ENCODE measurements at regions not wholly inside any gene's neighbourhood (a gene's known extent, or its start where the extent isn't known, plus 50 kb on each side); places are given as distances from the start of the nearest gene placed in this dataset.

DNA sequence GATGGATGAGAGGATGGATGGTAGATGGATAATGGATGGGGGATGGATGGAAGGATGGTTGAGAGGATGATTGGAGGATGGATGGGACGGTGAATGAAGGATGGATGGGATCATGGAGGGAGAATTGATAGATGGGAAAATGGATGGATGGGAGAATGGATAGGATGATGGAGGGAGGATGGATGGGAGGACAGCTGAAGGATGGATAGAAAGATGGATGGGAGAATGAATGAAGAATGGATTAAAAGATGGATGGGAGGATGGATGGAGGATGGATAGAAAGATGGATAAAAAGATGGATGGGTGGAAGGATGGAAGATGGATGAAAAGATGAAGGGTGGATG, 218.3 kb upstream of the IER5L start:
- no peak for DNase-seq

DNA sequence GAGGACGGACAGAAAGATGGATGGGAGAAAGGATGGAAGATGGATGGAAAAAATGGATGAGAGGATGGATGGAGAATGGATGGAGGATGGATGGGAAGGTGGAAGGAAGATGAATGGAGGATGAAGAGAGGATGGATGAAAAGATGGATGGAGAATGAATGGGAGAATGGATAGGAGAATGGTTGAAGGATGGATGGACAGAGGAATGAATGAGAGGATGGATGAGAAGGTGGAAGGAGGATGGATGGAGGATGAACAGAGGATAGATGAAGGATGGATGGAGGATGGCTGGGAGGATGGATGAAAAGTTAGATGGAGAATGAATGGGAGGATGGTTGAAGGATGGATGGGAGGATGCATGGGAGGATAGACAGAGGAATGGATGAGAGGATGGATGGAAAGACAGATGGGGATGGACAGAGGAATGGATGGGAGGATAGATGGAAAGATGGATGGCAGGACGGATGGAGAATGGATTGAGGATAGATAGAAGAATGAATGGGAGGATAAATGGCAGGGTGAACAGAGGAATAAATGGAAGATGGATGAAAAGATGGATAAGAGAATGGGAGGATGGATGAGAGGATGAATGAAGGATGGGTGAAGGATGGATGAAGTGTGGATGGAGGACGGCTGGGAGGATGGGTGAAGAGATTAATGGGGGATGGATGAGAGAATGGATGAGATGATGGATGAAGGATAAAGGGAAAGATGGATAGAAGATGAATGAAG, 217.7 kb upstream of the IER5L start:
- no peak for DNase-seq

DNA sequence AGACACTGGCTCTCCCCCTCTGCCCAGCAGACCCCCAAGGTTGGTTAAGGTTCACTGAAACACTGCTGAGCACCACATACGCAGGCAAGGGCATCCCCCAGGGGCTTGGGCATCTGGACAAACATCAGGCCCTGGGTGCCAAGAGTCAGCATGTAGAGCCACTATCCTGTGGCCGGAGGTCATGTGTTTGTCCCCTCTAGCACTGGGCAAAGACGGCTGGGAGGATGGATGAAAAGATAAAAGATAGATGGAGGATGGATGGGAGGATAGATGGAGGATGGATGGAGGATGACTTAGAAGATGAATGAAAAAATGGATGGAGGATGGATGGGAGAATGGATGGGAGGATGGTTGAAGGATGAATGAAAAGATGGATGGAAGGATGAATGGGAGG, 216.8 kb upstream of the IER5L start:
- DNase-seq: no peak

DNA sequence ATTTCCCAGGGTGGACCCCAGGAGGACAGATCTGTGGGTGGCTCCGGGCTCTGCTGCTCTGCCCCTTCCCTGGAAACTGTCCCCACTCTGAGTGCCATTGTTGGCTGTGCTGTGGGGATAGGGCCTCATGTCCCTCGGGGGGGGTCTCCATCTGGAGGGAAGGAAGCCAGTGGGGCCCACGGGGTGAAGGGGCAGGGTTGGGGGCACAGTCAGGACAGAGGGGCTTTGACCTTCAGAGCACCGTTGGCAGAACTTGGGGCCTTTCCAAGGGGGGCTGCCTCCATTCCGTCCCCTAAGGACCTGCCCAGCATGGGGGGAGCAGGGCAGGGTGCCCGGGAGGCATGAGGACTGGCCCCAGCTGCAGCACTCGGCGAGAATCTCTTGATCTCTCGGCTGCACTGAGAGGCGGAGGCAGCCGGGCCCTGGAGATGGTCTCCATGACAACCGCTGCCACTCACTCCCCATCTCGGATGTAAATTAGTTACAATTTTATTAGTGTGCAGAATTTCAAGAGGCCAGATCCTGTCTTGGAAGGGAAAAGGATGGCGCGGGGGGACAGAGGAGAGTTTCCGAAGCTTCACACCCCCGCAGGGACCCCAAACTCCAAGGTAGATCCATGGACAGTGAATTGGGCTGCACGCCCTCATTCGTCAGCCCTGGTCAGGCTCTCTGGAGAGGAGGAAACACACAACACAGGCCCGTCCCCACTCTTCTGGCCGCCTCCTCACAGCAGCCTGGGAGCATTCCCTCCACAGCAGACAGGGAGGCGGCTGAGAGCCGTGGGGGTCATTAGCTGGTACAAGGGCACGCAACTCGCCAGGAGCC, 216.2 kb upstream of the IER5L start:
- DNase-seq: no peak

DNA sequence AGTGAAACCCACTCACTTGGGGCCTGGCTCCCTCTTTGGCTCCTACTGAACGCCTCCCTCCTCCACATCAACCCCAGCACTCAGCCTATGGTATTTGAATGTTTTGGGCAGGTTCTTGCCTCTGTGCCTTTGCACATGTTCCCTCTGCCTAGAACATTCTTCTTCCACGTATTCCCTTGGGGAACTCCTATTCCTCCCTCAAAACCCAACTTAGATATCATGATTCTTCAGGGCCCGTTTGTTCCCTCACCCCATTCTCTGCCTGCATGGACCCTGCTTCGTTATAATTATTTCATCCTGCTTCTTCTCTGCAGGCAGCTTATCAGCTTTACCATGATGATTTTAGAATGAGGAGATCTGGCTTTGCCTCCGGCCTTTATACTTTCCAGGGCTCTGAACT, 215.0 kb upstream of the IER5L start:
- no peak for DNase-seq

DNA sequence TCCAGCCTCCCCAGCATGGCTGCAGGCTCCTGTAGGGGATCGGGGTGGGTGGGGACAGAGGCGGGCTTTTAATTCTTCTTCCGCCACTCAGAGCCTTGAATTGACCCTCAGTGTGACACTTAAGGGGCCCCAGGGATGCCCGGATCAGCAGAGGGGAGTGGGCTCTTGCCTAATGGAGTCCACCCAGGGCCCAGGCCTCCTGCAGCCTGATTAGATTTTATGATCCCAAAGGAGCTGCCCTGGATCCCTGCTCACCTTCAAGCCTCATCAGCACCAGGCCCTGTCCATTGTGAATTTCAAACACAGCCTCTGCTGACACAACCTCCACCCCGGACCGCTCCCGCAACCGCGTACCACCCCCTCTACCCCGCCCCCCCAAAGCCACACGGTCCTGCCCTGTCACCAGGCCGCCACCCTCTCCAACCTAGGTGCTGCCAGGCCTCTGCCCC, 214.1 kb upstream of the IER5L start:
- DNase-seq: no peak

DNA sequence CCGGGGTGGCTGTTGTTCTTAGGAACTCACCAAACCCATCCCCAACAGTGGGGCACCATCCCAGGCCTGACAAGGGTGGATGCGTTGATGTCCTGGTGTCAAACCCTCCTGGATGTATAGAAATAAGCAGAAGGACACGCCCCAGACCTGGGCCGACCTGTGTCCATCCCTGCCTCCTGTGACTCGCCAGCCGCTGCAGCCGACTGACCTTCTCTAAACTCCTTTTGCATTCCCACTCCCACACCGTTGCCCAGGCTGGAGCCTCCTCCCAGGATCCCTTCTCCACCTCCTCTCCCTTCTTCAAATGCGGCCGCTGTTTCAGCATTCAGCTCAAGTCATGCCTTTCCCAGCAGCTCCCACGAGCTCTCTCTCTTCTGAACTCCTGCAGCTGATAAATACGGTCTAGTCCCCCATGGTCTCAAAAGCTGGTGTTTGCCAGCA, 213.2 kb upstream of the IER5L start:
- no peak for DNase-seq

DNA sequence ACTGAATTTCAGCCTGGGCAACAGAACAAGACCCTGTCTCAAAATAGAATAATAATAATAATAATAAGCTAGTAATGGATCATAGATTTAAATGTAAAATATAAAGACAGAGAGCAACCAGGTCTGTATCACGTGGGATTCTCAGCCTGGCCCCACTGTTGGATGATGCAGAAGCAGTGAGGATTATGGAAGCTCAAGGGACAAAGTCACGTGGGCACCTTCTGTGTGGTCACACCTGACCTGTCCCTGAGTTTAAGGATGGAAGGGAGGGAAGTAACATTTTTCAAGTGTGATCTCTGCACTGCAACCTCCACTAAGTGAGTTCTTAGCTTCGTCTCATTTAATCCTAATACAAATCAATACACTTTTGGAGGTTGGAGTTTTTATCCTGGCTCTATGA, 212.5 kb upstream of the IER5L start:
- no peak for DNase-seq

DNA sequence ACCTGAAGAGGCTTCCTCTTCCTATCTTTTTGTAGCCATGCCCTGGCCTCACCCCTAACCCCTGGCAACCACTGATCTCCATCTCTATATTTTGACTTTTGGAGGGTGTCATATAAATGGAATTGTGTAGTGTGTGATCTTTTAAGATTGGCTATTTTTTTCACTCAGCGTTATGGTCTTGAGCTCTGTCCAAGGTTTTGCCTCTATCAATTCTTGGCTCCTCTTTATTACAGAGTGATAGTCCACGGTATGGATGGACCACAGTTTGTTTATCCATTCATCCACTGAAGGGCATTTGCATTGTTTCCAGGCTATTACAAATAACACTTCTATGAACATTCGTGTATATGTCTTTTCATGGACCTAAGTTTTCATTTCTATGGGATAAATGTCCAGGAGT, 209.8 kb upstream of the IER5L start:
- DNase-seq: no peak

DNA sequence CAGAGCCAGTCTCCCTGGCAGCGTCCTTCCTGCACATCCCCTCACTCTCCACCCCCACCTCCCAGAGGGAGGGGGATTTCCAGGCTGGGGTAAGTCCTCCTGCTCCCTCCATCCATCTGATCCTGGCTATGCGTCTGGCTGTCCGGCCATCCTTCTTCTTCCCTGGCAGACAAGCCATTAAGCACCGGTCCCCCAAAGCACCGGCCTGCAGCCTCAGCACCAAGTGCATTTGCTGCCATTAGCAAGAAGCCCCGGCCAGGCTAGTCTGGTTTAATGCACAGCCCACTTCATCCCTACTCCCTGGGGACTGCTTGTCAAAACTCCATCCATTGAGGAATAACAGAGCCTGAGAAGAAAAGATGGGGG, 208.7 kb upstream of the IER5L start:
- DNase-seq: no peak

DNA sequence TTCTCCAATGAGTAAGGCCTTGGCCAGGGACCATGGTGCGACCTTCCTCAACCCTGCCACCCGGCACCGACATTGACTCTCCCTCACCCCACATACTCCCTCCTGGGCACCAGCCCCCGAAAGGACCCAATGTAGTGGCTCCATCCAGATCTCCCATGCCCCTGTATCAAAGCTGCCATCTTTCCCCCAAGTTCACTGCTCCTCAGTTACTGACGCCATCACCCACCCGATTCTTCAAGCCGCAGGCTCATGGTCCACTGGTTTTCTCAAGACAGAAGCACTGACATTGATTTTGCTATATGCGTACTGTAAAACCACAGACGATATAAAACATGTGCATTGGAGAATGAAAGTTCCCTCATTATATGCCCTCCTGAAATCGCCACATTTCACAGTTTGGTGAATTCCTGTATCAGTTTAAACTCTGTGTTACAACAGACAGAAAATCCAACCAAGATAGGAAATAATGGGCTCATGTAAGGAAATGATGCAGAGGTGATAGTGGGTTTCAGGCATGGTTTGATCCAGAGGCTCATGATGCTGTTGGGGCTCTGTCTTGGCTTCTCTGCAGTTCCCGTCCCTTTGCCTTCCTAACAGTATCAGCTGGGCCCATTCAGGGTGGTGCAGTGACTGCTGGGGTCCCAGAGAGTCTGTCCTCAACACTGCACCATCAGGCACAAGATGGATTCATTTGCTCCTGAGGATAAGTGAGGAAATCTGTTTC, 207.3 kb upstream of the IER5L start:
- DNase-seq: no peak

DNA sequence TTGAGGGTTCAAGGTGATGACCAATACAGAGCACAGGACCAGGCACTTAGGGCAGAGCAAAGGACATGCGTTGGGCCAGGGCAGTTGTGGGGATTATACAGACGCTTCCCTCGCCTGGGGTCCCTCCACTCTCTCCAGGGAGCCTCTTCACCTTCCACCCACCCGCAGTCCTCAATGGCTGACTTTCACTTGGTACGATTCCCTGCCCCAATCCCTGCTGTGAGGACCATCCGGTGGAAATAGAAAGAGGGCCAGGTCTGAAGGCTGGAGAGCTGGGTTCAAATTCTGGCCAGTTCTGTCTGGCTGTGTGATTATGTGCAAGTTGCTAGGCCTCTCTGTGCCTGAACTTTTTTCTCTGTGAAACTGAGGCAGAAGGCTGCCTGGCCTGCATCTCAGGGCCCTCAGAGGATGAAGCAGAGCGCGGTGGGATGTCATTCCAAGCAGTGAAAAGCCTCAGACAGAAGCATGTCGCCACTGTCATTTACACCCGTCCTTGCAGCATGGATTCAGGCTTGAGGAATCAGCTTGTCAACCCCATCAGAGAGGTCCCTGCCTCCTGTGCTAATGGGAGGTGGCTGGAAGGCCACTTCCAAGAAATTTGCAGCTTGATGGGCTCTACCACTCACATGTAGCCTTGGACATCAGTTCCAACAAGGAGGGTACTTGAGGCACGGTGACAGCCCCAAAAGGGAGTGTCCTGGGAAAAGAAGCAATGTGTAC, 206.6 kb upstream of the IER5L start:
- DNase-seq: no peak

DNA sequence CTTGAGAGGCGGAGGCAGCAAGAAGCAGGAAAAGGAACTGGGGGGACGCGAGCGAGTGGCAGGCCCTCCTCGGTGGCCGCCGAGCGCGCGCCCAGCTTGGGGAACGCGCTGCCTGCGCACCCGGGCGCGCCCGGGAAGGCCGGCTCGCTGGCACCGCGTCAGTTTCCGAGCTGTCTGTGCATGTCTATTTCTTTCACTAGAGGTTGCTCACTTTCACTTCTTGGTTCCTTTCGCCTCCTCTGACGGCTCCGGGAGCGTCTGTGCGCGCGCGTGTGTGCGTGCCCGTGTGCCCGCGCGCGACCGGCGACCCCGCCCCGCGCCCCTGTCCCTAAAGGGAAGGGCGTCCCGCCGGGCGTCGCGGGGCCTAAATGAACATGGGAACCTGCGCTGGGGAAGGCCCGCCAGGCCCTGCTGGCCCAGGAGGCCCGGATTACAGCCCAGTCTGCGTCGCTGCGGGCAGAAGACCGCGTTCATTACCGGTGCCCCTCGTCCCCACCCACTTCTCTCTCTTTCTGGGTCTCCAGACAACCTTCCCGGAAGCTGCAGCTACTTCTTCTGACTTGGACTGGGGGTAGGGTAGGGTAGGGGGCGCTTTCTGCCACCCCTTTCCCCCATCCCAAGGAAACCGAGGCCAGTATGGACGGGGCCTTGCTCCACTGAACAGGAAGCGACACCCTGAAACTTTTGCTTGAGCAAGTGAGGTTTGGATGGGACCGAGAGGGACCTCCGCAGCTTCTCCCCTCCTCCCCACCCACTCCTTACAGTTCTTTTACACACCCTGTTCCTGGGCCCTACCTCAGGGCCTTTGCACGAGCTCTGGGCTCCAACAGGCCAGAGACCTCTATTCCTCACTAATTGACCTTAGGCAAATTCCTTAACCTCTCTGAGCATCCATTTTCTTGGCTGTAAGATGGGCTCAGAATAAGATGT, 205.8 kb upstream of the IER5L start:
- peak; percentile 62 to 67 for DNase-seq

DNA sequence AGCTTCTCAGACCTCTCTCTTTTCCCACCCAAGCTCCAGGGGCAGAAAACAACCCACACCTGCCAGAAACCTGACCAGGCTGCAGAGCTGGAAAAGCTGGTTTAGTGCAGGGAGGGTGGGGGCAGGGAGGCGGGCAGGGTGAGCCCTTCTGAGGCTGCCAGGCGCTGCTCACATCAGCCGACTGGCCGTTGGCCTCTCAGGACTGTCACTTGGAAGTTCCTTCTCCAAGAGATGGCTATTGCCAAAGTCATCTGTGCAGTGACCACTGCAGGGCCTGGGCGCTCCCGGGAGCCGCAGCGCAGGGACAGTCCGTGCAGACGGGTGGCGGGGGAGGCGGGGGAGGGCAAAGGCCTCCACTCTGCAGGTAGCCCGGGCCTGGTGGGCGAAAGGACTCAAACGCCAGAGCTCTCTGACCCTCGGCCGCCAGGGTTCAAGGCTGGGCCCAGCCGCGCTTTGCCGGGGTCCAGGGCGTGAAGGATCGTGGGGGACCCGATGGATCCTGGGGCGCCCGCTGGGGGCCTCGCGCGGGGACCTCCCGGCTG, 205.0 kb upstream of the IER5L start:
- no peak for DNase-seq

DNA sequence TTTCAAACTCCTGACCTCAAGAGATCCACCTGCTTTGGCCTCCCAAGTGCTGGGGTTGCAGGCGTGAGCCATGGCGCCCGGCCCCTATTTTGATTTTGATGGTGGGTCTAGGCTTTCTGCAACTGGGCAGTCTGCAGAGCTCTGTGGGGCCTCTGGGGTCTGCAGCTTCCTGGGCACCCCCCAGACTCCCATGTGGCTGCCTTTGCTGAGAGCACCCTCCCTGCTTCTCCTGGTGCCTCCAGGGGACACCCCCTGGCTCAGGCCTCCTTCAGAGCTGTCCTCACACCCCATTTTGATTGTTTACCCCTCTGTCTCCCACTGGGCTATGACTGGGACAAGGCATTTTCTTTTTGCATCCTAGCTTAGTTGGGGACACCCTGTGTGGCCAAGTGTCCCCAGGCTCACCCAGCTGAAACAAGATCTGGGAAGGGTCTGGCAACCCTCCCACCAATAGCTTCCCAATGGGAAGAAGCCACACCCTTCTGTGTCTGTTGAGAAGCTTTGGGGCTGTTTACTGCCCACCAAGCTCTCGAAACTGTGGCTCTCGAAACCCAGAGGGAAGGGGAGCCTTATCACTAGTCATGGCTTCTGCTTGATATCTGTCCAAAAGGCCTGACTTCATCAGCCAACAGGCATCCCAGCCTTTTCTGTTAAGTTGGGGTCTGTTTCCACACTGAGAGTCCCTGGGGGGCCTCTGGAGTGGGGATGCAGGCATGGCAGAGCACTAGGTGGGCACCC, 204.4 kb upstream of the IER5L start:
- no peak for DNase-seq

DNA sequence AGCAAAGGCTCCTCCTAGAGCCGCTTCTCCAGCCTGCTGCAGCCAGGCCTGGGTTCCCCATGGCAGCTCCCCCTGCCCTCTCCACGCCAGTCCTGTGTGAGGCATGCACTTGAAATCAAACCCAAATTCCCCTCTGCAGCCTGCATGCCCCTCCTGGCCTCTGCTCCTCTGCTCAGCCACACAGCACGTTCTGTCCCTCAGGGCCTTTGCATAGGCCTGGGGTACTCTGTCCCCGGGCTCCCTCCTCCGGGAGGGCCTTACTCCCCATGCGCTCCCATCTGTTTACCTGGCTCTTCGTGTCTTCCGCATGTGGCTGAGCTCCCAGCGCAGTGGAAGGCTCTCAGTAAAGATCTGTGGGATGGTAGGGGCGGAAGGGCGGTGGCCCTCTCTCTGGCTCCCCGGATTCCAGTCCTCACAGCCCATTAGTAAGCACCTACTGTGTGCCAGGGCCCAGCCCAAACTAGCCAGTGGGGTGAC, 203.5 kb upstream of the IER5L start:
- no peak for DNase-seq

DNA sequence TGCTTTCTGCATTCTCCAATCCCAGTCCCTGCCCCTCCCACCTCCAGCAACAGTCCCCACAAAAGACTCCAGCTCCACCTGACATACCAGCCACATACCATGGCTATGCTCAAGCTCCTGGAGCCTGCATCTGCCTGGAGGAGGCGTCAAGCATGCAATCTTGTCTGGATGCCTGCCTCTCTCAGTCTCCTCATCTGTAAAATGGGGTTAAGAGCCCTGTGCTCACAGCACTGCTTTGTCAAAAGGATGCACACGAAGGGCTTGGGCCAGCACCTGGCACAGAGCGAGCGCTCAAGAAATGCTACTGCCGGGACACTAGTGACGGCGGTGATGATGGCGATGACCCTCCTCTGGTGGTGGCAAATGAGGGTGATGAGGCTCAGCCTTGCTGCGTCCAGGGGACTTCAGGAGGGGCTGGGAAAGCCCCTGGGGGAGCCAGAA, 202.9 kb upstream of the IER5L start:
- no peak for DNase-seq

DNA sequence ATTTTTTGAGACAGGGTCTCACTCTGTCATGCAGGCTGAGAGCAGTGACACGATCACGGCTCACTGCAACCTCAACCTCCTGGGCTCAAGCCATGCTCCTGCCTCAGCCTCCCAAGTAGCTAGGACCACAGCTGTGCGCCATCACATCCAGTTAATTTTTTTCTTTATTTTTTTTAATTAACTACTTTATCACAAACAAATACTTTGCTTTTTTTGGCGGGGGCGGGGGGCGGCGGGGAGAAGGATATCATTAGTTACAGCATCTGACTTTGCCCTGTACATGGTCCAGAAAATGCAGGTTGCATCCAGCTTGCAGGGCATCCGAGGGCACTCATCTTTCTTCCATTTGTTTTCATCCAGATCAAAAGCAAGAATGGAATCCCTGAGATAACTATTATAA, 201.8 kb upstream of the IER5L start:
- DNase-seq: no peak

DNA sequence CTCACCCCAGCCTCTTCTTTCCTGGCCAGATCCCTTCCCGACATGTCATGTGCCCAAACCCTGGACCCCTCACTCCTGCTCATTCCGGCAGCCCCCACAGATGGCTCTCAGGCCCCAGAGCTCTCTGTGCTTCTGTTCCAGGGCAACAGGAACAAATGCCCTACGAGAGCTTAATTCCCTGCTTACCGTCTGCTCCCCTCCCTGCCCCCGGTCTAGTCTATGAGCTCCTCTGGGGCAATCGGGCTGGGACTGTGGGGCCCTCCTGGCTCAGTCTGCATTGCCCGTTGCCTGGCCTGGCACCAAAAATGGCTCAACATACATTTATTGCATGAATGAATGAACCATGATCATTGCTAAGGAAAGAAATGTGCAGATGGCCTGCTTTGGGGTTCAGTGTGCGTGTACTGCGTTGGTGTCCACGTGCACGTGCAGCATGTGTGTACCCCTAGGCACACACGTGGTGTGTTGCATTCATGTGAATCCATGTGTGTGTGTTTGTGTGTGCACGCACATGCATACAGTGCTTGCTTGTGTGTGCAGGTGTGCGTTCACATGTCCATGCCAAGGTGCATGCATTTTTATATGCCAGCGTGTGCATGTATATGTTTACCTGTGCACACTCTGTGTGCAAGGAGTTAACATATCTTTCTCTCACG, 201.2 kb upstream of the IER5L start:
- DNase-seq: no peak

DNA sequence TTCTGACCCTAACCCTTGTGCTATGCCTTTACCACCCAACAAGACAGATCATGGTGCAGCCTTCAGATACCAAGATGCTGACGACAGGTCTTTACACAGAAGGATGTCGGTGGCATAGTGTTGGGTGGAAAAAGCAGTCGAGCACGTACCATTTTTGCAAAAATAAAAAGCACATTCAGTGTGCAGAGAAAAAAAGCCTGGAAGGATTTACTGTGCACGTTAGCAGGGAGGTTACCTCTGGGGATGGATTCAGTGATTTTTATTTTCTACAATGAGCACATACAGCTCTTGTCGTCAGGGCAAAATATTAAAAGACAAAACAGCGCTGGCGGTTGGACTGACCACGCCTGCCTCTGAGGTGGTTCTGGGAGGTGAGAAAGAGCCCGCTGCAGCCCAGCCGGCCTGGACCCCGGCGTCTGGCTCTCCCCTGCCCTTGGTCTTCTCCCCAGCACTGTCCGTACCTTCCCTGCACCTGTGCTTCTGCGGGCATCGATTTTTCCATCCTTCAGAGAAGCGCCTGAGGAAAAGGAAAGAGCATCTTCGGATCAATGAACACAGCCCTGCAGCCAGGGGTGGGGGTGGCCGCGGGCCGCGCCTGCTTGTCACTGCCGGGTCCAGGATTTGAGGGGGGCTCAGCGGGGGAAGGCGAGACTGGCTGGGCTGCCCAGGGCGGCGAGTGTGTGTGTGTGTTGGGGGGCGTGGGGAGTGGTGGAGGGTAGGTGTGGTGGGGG, 200.0 kb upstream of the IER5L start:
- no peak for DNase-seq
